MM.1S (cell line): ENCODE measurements at regions not wholly inside any gene's neighbourhood (a gene's known extent, or its start where the extent isn't known, plus 50 kb on each side); places are given as distances from the start of the nearest gene placed in this dataset.

Experiments used
- EZH2 ChIP-seq: fragments of 300-600 bp; sonication (generic); optimal IDR thresholded peaks from 2 replicates; pipeline ENCODE3; 2017; ENCODE audit warnings: low read depth, mild to moderate bottlenecking, antibody characterized with exemption, low read length, mixed read lengths
- EZH2phosphoT487 ChIP-seq: fragments of 300-600 bp; sonication (generic); IDR thresholded peaks from 2 replicates; pipeline ENCODE4 v1.6.1; 2018; ENCODE audit warnings: antibody characterized with exemption, low read length
- TF ChIP-seq, protein P1 (sequence below): fragments of 300-600 bp; sonication (generic); IDR thresholded peaks from 2 replicates; pipeline ENCODE4 v1.5.1; 2016; ENCODE audit warnings: antibody characterized with exemption, low read length, mixed read lengths

DNA sequence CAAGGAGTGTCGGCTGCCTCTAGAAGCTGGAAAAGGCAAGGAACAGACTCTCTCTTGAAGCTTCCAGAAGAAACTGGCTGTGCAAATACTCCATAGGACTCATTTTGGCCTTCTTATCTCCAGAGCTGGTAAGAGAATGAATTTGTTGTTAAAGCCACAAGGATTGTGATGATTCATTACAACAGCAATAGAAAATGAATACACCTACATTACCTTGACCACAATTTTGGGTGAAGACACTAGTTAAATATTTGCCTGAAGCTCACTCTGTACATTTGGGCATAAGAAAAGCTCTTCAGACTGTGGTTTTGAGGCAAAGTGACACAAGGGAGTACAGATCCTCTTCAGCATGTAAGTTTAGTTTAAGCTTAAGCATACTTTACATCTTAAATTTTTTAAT lies 134.5 kb upstream of the TLL1 start:
- TF ChIP-seq, protein P1, sequence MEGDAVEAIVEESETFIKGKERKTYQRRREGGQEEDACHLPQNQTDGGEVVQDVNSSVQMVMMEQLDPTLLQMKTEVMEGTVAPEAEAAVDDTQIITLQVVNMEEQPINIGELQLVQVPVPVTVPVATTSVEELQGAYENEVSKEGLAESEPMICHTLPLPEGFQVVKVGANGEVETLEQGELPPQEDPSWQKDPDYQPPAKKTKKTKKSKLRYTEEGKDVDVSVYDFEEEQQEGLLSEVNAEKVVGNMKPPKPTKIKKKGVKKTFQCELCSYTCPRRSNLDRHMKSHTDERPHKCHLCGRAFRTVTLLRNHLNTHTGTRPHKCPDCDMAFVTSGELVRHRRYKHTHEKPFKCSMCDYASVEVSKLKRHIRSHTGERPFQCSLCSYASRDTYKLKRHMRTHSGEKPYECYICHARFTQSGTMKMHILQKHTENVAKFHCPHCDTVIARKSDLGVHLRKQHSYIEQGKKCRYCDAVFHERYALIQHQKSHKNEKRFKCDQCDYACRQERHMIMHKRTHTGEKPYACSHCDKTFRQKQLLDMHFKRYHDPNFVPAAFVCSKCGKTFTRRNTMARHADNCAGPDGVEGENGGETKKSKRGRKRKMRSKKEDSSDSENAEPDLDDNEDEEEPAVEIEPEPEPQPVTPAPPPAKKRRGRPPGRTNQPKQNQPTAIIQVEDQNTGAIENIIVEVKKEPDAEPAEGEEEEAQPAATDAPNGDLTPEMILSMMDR: no peak
- TF ChIP-seq EZH2: no peak
- TF ChIP-seq EZH2phosphoT487: no peak
